ENCODE measurements at regions not wholly inside any gene's neighbourhood (a gene's known extent, or its start where the extent isn't known, plus 50 kb on each side); places are given as distances from the start of the nearest gene placed in this dataset.

- TF ChIP-seq CTCF (IDR thresholded peaks at IDR 0.05) (no peak), POLR2A (IDR thresholded peaks at IDR 0.05) (no peak)
These were observed 144.7 kb upstream of the C9orf72 start for GRCh38 chr9:27717991-27718390.

All from thyroid gland (tissue), 4 donors.